ENCODE measurements at regions not wholly inside any gene's neighbourhood (a gene's known extent, or its start where the extent isn't known, plus 50 kb on each side); places are given as distances from the start of the nearest gene placed in this dataset.

DNA sequence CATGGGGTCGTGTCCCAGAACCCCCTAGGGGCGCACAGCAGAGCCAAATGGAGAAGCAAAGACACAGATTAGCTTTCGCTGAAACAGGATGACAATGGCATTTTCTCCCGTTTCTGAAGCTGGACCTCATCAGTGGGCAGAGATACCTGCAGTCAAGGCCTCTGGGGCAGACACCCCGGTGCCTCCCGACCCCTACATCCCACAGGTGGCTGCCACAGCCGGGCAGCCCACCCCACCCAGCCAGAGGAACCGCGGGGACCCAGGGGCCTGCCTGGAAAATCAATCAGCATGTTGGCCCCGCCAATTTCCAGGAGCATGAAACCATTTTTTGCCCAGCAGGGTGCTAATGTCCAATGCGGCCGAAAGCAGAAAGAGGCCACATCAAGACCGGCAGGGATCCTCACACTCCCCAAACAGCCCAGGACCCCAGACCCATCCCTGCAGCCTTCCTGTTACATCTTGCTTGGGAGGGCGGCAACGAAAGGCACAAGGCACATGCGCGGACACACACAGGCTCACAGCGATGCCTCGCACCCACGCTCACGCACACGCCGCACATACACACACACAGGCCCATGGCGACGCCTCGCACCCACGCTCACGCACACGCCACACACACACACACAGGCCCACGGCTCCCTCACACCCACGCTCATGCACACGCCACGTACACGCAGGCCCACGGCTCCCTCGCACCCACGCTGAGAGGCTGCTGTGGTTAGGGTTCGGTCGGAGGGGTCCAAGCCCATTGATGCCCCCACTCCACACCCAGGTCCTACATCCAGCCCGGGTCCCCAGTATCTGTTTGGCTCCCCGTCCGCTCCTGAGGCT lies 130.6 kb upstream of the NKX1-1 start:
- 82% methylated on average over 38 of the region's 42 CpGs for WGBS (ENCODE audit: insufficient coverage)
- Histone ChIP-seq H3K27me3 (ENCODE audit: control insufficient read depth, insufficient read depth, low read length) (peaks cover 41% of the 10 kb centered on the region), H3K4me1 (ENCODE audit: control insufficient read depth, insufficient read depth, low read length) (peaks cover 20% of the 10 kb centered on the region), H3K36me3 (ENCODE audit: control insufficient read depth, insufficient read depth, low read length) (no peaks in the 10 kb centered on the region), H3K4me3 (ENCODE audit: low read length) (no peak overlapping the region), H3K27ac (ENCODE audit: low read length) (no peak overlapping the region), H3K9me3 (replicated peaks; ENCODE audit: control insufficient read depth, low read depth, low read length) (no peaks in the 10 kb centered on the region)
- no peak for DNase-seq

GRCh38 chr4:1535926-1536578 lies 129.8 kb upstream of the NKX1-1 start:
- Histone ChIP-seq H3K4me3 (ENCODE audit: low read length) (no peak overlapping the region), H3K27me3 (ENCODE audit: control insufficient read depth, insufficient read depth, low read length) (peaks cover 48% of the 10 kb centered on the region), H3K27ac (ENCODE audit: low read length) (no peak overlapping the region), H3K4me1 (ENCODE audit: control insufficient read depth, insufficient read depth, low read length) (peaks cover 20% of the 10 kb centered on the region), H3K9me3 (replicated peaks; ENCODE audit: control insufficient read depth, low read depth, low read length) (no peaks in the 10 kb centered on the region), H3K36me3 (ENCODE audit: control insufficient read depth, insufficient read depth, low read length) (no peaks in the 10 kb centered on the region)
- 78% methylated on average over 29 of the region's 31 CpGs for WGBS (ENCODE audit: insufficient coverage)
- no peak for DNase-seq

GRCh38 chr4:1534876-1535526 lies 128.8 kb upstream of the NKX1-1 start:
- peaks cover 50% of the 10 kb centered on the region for H3K27me3 ChIP-seq (ENCODE audit: control insufficient read depth, insufficient read depth, low read length)
- no peaks in the 10 kb centered on the region for H3K36me3 ChIP-seq (ENCODE audit: control insufficient read depth, insufficient read depth, low read length)
- H3K9me3 ChIP-seq (replicated peaks; ENCODE audit: control insufficient read depth, low read depth, low read length) = no peaks in the 10 kb centered on the region
- whole genome bisulfite sequencing (ENCODE audit: insufficient coverage) = 98% methylated on average over 17 of the region's 30 CpGs
- no peak for DNase-seq
- H3K4me3 ChIP-seq (ENCODE audit: low read length) = no peak overlapping the region
- H3K27ac ChIP-seq (ENCODE audit: low read length) = no peak overlapping the region
- peaks cover 20% of the 10 kb centered on the region for H3K4me1 ChIP-seq (ENCODE audit: control insufficient read depth, insufficient read depth, low read length)

DNA sequence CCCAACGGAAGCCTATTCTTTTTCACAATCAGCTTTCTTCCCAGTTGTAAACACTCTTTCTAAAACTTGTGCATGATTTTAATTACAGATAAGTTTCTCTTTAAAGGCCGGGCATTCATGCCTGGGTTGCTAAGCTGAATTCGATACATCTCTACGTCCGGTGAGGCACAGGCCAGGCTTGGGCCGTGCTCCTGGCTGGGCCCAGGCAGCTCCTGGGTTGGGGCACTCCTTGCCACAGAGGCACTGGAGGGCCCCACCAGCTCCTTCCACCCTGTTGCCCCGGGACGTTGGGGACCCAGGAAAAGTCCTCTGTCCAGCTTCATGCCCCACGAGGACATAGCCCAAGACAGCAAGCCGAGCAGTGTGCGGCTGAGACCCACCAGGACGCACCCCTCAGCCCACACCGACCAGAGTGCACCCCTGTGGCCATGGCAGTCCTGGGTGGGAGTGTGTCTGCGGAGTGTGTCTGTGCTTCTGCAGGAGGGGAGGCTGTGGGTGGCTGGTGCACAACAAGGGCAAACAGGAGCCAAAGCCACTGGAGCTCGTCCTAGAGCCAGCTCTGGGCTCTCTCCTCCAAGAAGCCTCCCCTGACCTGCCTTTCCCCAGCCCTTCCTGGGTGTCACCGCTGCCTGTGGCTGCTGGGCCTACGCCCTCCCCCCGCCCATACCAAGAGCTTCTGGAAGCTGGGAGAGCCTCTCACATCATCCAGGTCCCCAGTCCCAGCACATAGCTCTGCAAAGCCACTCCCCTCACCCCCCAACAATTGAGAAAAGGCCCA lies 128.0 kb upstream of the NKX1-1 start:
- Histone ChIP-seq H3K4me3 (ENCODE audit: low read length) (no peak overlapping the region), H3K27me3 (ENCODE audit: control insufficient read depth, insufficient read depth, low read length) (peaks cover 56% of the 10 kb centered on the region), H3K4me1 (ENCODE audit: control insufficient read depth, insufficient read depth, low read length) (peaks cover 17% of the 10 kb centered on the region), H3K9me3 (replicated peaks; ENCODE audit: control insufficient read depth, low read depth, low read length) (no peaks in the 10 kb centered on the region), H3K27ac (ENCODE audit: low read length) (no peak overlapping the region), H3K36me3 (ENCODE audit: control insufficient read depth, insufficient read depth, low read length) (no peaks in the 10 kb centered on the region)
- DNase-seq = no peak
- 27% methylated on average over 10 of the region's 18 CpGs for WGBS (ENCODE audit: insufficient coverage)

DNA sequence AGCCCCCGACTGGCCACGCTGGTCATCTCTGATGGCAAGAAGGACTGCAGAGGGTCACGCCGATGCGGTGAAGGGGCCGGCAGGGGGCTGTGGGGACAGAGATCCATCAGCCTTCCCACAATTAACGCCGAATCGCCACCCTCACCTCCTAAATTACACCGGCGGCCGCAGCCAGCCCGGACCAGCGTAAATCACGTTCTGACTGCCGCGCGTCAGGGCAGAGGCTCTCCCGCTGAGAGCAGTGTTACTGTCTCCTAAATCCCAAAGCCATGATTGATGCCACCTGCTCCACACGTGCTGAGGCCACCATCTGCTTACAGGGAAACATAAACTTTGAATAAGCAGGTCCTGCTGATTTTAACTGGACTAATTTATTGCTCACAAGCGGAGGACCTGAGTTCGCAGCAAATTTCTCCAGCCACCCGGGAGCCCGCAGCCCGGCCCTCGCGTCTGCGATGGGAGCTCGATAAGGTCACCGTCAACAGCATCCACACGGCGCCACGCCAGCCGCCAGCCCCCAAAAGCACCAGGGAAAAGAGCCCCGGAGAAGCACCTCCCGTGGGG lies 127.3 kb upstream of the NKX1-1 start:
- 11% methylated on average over 20 of the region's 36 CpGs for WGBS (ENCODE audit: insufficient coverage)
- Histone ChIP-seq H3K27ac (ENCODE audit: low read length) (no peak overlapping the region), H3K9me3 (replicated peaks; ENCODE audit: control insufficient read depth, low read depth, low read length) (no peaks in the 10 kb centered on the region), H3K4me3 (ENCODE audit: low read length) (no peak overlapping the region), H3K36me3 (ENCODE audit: control insufficient read depth, insufficient read depth, low read length) (no peaks in the 10 kb centered on the region), H3K27me3 (ENCODE audit: control insufficient read depth, insufficient read depth, low read length) (peaks cover 60% of the 10 kb centered on the region), H3K4me1 (ENCODE audit: control insufficient read depth, insufficient read depth, low read length) (peaks cover 11% of the 10 kb centered on the region)
- DNase-seq = no peak

DNA sequence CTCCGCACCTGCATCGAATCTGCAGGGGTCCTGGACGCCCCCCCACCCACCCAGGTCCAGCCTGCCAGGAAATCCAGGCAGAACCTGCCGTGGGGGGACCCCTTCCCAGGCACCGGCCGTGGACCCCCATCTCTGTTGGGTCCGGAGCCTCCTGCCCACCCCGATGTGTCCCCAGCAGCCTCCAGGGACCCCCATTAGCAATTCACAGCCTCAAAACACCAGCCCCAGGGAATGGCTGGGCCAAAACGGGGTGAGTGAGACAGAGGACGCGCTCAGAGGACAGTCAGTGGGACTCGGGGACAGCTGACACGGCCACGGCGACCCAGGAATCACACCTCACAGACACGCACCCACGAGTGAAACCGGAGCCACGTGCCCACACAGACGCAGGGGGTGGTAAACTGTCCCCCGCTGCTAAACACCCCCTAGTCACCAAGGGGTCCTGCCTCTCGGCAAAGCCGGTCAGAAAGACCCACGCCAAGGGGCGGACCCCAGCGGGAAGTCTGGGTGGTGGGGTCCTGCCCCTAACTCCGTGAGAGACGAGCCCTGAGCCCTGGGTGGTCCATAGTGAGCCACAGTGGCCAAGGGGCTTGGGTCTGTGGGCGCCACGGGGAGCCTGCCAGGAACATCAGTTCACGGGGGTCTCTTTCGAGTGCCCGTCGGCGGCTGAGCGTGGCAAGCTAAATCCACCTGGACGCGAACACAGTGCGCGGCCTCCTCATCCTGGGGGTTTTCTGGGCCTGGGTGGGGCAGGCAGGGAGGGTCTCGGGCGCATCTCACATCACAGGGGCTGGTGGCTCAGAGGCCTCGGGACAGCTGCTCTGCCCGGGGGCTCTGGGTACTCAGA lies 126.5 kb upstream of the NKX1-1 start:
- Histone ChIP-seq H3K4me3 (ENCODE audit: low read length) (no peak overlapping the region), H3K9me3 (replicated peaks; ENCODE audit: control insufficient read depth, low read depth, low read length) (no peaks in the 10 kb centered on the region), H3K36me3 (ENCODE audit: control insufficient read depth, insufficient read depth, low read length) (no peaks in the 10 kb centered on the region), H3K4me1 (ENCODE audit: control insufficient read depth, insufficient read depth, low read length) (peaks cover 11% of the 10 kb centered on the region), H3K27ac (ENCODE audit: low read length) (no peak overlapping the region), H3K27me3 (ENCODE audit: control insufficient read depth, insufficient read depth, low read length) (peaks cover 66% of the 10 kb centered on the region)
- WGBS (ENCODE audit: insufficient coverage) = 74% methylated on average over 35 of the region's 44 CpGs
- no peak for DNase-seq

DNA sequence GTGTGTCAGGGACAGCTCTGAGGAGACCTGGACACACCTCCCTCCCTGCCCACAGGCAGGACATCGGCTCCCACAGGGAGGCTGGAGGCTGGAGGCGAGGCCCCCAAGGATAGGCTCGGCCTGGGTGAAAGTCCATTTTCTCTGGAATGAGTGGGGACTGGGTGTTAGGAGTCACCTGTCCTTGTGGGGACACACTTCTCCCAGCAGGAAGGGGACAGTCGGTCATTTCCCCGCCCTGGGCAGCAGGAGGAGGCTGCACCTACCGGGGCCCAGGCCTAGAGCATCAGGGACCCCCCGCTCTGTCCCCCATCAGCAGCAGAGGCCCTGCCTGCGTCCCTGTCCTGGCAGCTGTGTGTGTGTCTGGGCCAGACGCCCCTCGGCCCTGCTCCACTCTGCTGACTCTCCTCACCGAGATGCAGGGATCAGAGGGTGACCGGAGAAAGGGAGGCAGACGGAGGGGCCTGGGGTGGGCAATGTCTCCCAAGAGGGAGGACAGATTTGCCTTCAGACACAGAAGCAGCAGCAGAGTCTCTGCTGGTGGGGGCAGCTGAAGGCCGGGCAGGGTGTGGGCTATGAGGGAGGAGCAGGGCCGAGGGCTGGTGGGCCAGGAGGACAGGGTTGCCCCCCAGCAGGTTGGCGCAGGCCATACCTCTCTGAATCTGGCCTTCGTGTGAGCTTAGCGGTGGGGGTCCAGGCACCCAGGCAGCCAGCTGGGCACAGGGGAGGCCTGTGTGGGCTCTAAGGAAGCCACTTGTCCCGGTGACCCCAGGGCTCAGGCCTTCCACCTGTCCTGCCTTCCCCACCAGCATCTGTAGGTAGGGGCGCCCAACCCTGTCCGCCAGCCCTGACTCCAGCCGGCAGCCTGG lies 125.7 kb upstream of the NKX1-1 start:
- Histone ChIP-seq H3K36me3 (ENCODE audit: control insufficient read depth, insufficient read depth, low read length) (no peaks in the 10 kb centered on the region), H3K4me3 (ENCODE audit: low read length) (no peak overlapping the region), H3K9me3 (replicated peaks; ENCODE audit: control insufficient read depth, low read depth, low read length) (no peaks in the 10 kb centered on the region), H3K27ac (ENCODE audit: low read length) (no peak overlapping the region), H3K27me3 (ENCODE audit: control insufficient read depth, insufficient read depth, low read length) (peaks cover 67% of the 10 kb centered on the region), H3K4me1 (ENCODE audit: control insufficient read depth, insufficient read depth, low read length) (peaks cover 11% of the 10 kb centered on the region)
- 71% methylated on average over 19 of the region's 22 CpGs for WGBS (ENCODE audit: insufficient coverage)
- no peak for DNase-seq

- Histone ChIP-seq H3K27me3 (ENCODE audit: control insufficient read depth, insufficient read depth, low read length) (peaks cover 65% of the 10 kb centered on the region), H3K27ac (ENCODE audit: low read length) (no peak overlapping the region), H3K4me3 (ENCODE audit: low read length) (no peak overlapping the region), H3K9me3 (replicated peaks; ENCODE audit: control insufficient read depth, low read depth, low read length) (peaks cover 2% of the 10 kb centered on the region), H3K4me1 (ENCODE audit: control insufficient read depth, insufficient read depth, low read length) (peaks cover 11% of the 10 kb centered on the region), H3K36me3 (ENCODE audit: control insufficient read depth, insufficient read depth, low read length) (no peaks in the 10 kb centered on the region)
- WGBS (ENCODE audit: insufficient coverage) = 89% methylated on average over 9 of the region's 13 CpGs
- no peak for DNase-seq
Measured at GRCh38 chr4:1530356-1530755, 124.1 kb upstream of the NKX1-1 start.
